Uterus (tissue), 3 donors: ENCODE measurements at regions not wholly inside any gene's neighbourhood (a gene's known extent, or its start where the extent isn't known, plus 50 kb on each side); places are given as distances from the start of the nearest gene placed in this dataset.

Experiments
- DNase-seq, 2 donors: peaks; one replicate each; pipeline ENCODE4 v3.0.0-alpha.2; 2019 to 2020
- H3K27ac ChIP-seq, 2 donors: fragments of 200-600 bp; sonication (generic); 1 replicate in 1 of 2; 2 replicates in 1 of 2; pipeline ENCODE4 v1.5.1; 2016 to 2018
- H3K27me3 ChIP-seq, 2 donors: fragments of 200-600 bp; sonication (generic); one replicate each; pipeline ENCODE4 v1.5.1; 2018 to 2019; ENCODE audit warnings: control low read depth in 1 of 2
- H3K36me3 ChIP-seq, 2 donors: fragments of 200-600 bp; sonication (generic); one replicate each; pipeline ENCODE4 v1.5.1; 2019; ENCODE audit warnings: control low read depth in 1 of 2
- H3K4me1 ChIP-seq, 2 donors: fragments of 200-600 bp; sonication (generic); one replicate each; pipeline ENCODE4 v1.5.1; 2018 to 2019; ENCODE audit warnings: control low read depth in 1 of 2
- H3K4me3 ChIP-seq, 2 donors: fragments of 200-600 bp; sonication (generic); 1 replicate in 1 of 2; 2 replicates in 1 of 2; pipeline ENCODE4 v1.5.1; 2018 to 2019; ENCODE audit warnings: mild to moderate bottlenecking in 1 of 2
- H3K9me3 ChIP-seq, 2 donors: fragments of 200-600 bp; sonication (generic); one replicate each; pipeline ENCODE4 v1.5.1; 2019; ENCODE audit warnings: control low read depth in 1 of 2
- CTCF ChIP-seq, 4 experiments: fragments of 200-600 bp in 2 of 4; fragments of 450-650 bp in 2 of 4; sonication (generic) in 2 of 4; IDR thresholded peaks; one replicate each; pipeline ENCODE4 v1.5.1; 2016 to 2019; ENCODE audit warnings: antibody characterized with exemption in 4 of 4, mild to moderate bottlenecking in 2 of 4, moderate library complexity in 1 of 4
- POLR2A ChIP-seq, 2 donors: fragments of 450-650 bp; IDR thresholded peaks; one replicate each; pipeline ENCODE4 v1.6.1; 2016; ENCODE audit warnings: antibody characterized with exemption in 2 of 2, mild to moderate bottlenecking in 1 of 2, moderate library complexity in 1 of 2
- intact Hi-C: fragments of 100-400 bp; cut with DNase I; formaldehyde crosslinking; loops from one replicate; pipeline ENCODE4 v1.15.1; 2023; ENCODE audit warnings: low total_unique reads
- donor health status: DM: yes; HTN: yes; CAD: no.

- Histone ChIP-seq H3K36me3 (no peaks in the 10 kb centered on the region), H3K27me3 (no peaks in the 10 kb centered on the region), H3K27ac (no peak overlapping the region), H3K4me3 (no peak overlapping the region), H3K4me1 (no peaks in the 10 kb centered on the region), H3K9me3 (no peaks in the 10 kb centered on the region)
- no peak for DNase-seq
- no peak for TF ChIP-seq POLR2A (IDR thresholded peaks at IDR 0.05)
- TF ChIP-seq CTCF (IDR thresholded peaks at IDR 0.05): no peak
- intact Hi-C loops: no loop called here
These were observed 691.2 kb downstream of the TBL1XR1 start for GRCh38 chr3:176505878-176506621.

- TF ChIP-seq POLR2A (IDR thresholded peaks at IDR 0.05) (no peak), CTCF (IDR thresholded peaks at IDR 0.05) (no peak)
These were observed 706.2 kb downstream of the TBL1XR1 start for GRCh38 chr3:176491084-176491483.

GRCh38 chr3:176490357-176490756 lies 706.9 kb downstream of the TBL1XR1 start:
- Histone ChIP-seq H3K27ac (no peak overlapping the region), H3K27me3 (no peaks in the 10 kb centered on the region), H3K4me1 (no peaks in the 10 kb centered on the region), H3K36me3 (no peaks in the 10 kb centered on the region), H3K9me3 (no peaks in the 10 kb centered on the region), H3K4me3 (no peak overlapping the region)
- no peak for DNase-seq
- no peak for TF ChIP-seq POLR2A (IDR thresholded peaks at IDR 0.05)
- TF ChIP-seq CTCF (IDR thresholded peaks at IDR 0.05): no peak
- intact Hi-C loops: no loop called here

More at GRCh38 chr3:176491084-176491483, 706.2 kb downstream of the TBL1XR1 start:
- Histone ChIP-seq H3K9me3 (no peaks in the 10 kb centered on the region), H3K27me3 (no peaks in the 10 kb centered on the region), H3K27ac (no peak overlapping the region), H3K36me3 (no peaks in the 10 kb centered on the region), H3K4me3 (no peak overlapping the region), H3K4me1 (no peaks in the 10 kb centered on the region)
- DNase-seq: no peak
- intact Hi-C loops: no loop called here

GRCh38 chr3:176479248-176479647 lies 718.0 kb downstream of the TBL1XR1 start:
- TF ChIP-seq POLR2A (IDR thresholded peaks at IDR 0.05) (no peak), CTCF (IDR thresholded peaks at IDR 0.05) (no peak)

GRCh38 chr3:176469694-176470205 lies 727.5 kb downstream of the TBL1XR1 start:
- H3K27me3 ChIP-seq: no peaks in the 10 kb centered on the region
- TF ChIP-seq CTCF (IDR thresholded peaks at IDR 0.05) (no peak), POLR2A (IDR thresholded peaks at IDR 0.05) (no peak)
- no peak for DNase-seq
- H3K36me3 ChIP-seq: no peaks in the 10 kb centered on the region
- H3K4me1 ChIP-seq: no peaks in the 10 kb centered on the region
- H3K27ac ChIP-seq: no peak overlapping the region
- intact Hi-C loops: no loop called here
- no peak overlapping the region for H3K4me3 ChIP-seq
- no peaks in the 10 kb centered on the region for H3K9me3 ChIP-seq

More at GRCh38 chr3:176479248-176479647, 718.0 kb downstream of the TBL1XR1 start:
- no peak overlapping the region for H3K4me3 ChIP-seq
- H3K36me3 ChIP-seq: no peaks in the 10 kb centered on the region
- DNase-seq: no peak
- no peaks in the 10 kb centered on the region for H3K4me1 ChIP-seq
- no peak overlapping the region for H3K27ac ChIP-seq
- intact Hi-C loops: no loop called here
- H3K9me3 ChIP-seq: no peaks in the 10 kb centered on the region
- no peaks in the 10 kb centered on the region for H3K27me3 ChIP-seq
